Mammary epithelial cell (primary cell): ENCODE measurements at regions not wholly inside any gene's neighbourhood (a gene's known extent, or its start where the extent isn't known, plus 50 kb on each side); places are given as distances from the start of the nearest gene placed in this dataset.

Experiments
- EZH2 ChIP-seq: IDR thresholded peaks from 2 replicates; pipeline ENCODE4 v1.6.1; 2012; ENCODE audit warnings: low read length, inconsistent platforms, borderline replicate concordance
- TF ChIP-seq, protein P1 (sequence below), 2 donors: IDR thresholded peaks in 1 of 2; conservative IDR thresholded peaks in 1 of 2; 2 replicates each; pipeline ENCODE4 v1.5.1; 2011 to 2012; ENCODE audit warnings: inconsistent platforms in 2 of 2, low read length in 2 of 2, mild to moderate bottlenecking in 2 of 2, control low read depth in 1 of 2, low read depth in 1 of 2; ENCODE audit not compliant: insufficient read depth in 1 of 2; ENCODE audit errors: extremely low read depth in 1 of 2

- TF ChIP-seq, protein P1, sequence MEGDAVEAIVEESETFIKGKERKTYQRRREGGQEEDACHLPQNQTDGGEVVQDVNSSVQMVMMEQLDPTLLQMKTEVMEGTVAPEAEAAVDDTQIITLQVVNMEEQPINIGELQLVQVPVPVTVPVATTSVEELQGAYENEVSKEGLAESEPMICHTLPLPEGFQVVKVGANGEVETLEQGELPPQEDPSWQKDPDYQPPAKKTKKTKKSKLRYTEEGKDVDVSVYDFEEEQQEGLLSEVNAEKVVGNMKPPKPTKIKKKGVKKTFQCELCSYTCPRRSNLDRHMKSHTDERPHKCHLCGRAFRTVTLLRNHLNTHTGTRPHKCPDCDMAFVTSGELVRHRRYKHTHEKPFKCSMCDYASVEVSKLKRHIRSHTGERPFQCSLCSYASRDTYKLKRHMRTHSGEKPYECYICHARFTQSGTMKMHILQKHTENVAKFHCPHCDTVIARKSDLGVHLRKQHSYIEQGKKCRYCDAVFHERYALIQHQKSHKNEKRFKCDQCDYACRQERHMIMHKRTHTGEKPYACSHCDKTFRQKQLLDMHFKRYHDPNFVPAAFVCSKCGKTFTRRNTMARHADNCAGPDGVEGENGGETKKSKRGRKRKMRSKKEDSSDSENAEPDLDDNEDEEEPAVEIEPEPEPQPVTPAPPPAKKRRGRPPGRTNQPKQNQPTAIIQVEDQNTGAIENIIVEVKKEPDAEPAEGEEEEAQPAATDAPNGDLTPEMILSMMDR (conservative IDR thresholded peaks at IDR 0.05 in 1 of 2, IDR thresholded peaks at IDR 0.05 in 1 of 2; ENCODE audit: extremely low read depth in 1 of 2, insufficient read depth in 1 of 2, low read depth in 1 of 2, low read length in 2 of 2), result no peak
- TF ChIP-seq EZH2, result no peak
Observed at GRCh38 chr3:191869738-191870415, 408.9 kb downstream of the PYDC2 start.
